HFFc6 (cell line): ENCODE measurements at regions not wholly inside any gene's neighbourhood (a gene's known extent, or its start where the extent isn't known, plus 50 kb on each side); places are given as distances from the start of the nearest gene placed in this dataset.

ENCODE experiments used
- DNase-seq: peaks from one replicate; pipeline ENCODE4 v3.0.0-alpha.2; 2018
- H3K27ac Mint-ChIP-seq: 2 replicates; pipeline ENCODE4 v1.8.0; 2020; ENCODE audit warnings: mild to moderate bottlenecking, mixed read lengths
- H3K27me3 Mint-ChIP-seq: 2 replicates; pipeline ENCODE4 v1.8.0; 2021; ENCODE audit warnings: mild to moderate bottlenecking, moderate library complexity, mixed read lengths; ENCODE audit not compliant: insufficient read depth
- H3K36me3 Mint-ChIP-seq: 2 replicates; pipeline ENCODE4 v1.8.0; 2021; ENCODE audit warnings: low read depth, mixed read lengths
- H3K4me1 Mint-ChIP-seq: 2 replicates; pipeline ENCODE4 v1.8.0; 2020; ENCODE audit warnings: low read depth, mixed read lengths
- H3K4me3 Mint-ChIP-seq: 2 replicates; pipeline ENCODE4 v1.8.0; 2020; ENCODE audit warnings: mild to moderate bottlenecking, moderate library complexity, mixed read lengths
- H3K9me3 Mint-ChIP-seq: 2 replicates; pipeline ENCODE4 v1.8.0; 2020; ENCODE audit warnings: mild to moderate bottlenecking, mixed read lengths
- TF ChIP-seq, protein P1 (sequence below): fragments of 200-600 bp; sonication (generic); IDR thresholded peaks from 2 replicates; pipeline ENCODE4 v1.5.0; 2021; ENCODE audit warnings: antibody characterized with exemption, mild to moderate bottlenecking

DNA sequence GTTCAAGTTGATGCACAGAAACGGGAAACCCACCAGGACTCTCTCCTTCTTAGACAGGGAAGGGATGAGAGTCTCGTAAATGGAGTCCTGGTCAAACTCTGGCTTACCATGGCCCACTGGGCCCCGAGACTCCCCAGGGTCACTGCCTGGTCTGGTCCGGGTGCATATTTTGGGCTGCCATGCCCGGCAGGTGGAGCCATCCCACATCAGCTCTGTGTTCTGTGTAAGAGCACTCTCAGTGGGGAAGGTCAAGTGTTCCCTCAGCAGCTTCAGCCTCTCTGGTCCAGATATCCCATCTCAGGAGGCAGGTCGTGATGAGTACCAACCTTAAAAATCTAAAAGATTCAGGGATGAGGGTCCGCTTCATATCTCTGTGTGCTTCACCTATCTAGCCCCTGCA lies 138.8 kb downstream of the EDN3 start:
- H3K9me3 Mint-ChIP-seq = peaks cover 35% of the 10 kb centered on the region; the same call in 1 of the 2 replicates
- H3K4me3 Mint-ChIP-seq = no peak overlapping the region
- H3K27me3 Mint-ChIP-seq = no peaks in the 10 kb centered on the region; the same call in none of the 2 replicates
- H3K36me3 Mint-ChIP-seq = no peaks in the 10 kb centered on the region
- no peak overlapping the region for H3K27ac Mint-ChIP-seq
- TF ChIP-seq, protein P1, sequence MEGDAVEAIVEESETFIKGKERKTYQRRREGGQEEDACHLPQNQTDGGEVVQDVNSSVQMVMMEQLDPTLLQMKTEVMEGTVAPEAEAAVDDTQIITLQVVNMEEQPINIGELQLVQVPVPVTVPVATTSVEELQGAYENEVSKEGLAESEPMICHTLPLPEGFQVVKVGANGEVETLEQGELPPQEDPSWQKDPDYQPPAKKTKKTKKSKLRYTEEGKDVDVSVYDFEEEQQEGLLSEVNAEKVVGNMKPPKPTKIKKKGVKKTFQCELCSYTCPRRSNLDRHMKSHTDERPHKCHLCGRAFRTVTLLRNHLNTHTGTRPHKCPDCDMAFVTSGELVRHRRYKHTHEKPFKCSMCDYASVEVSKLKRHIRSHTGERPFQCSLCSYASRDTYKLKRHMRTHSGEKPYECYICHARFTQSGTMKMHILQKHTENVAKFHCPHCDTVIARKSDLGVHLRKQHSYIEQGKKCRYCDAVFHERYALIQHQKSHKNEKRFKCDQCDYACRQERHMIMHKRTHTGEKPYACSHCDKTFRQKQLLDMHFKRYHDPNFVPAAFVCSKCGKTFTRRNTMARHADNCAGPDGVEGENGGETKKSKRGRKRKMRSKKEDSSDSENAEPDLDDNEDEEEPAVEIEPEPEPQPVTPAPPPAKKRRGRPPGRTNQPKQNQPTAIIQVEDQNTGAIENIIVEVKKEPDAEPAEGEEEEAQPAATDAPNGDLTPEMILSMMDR = no peak
- DNase-seq = no peak
- H3K4me1 Mint-ChIP-seq = no peaks in the 10 kb centered on the region

DNA sequence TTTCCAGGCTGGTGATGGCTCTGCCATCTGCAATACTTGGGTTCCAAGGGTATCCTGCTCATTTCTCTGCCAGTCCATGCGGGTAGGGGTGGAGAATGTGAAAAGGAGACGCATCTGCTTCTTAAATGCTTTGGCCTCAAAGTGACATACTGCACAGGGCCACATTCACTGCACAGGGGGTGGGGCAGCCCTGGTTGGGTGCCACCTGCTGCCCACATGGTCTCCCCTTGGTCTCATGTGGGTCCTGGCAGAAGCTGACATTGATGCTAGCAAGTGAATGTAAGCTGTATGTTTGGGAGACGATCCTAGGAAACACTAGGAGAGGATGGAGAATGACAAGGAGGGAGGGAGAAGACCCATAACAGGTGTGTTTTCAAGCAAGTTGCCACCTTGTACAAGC lies 140.9 kb downstream of the EDN3 start:
- Mint-ChIP-seq H3K27me3 (peaks cover 3% of the 10 kb centered on the region; the same call in 1 of the 2 replicates), H3K9me3 (peaks cover 48% of the 10 kb centered on the region), H3K36me3 (no peaks in the 10 kb centered on the region), H3K4me3 (no peak overlapping the region), H3K4me1 (no peaks in the 10 kb centered on the region), H3K27ac (no peak overlapping the region)
- TF ChIP-seq, protein P1 = no peak
- no peak for DNase-seq

DNA sequence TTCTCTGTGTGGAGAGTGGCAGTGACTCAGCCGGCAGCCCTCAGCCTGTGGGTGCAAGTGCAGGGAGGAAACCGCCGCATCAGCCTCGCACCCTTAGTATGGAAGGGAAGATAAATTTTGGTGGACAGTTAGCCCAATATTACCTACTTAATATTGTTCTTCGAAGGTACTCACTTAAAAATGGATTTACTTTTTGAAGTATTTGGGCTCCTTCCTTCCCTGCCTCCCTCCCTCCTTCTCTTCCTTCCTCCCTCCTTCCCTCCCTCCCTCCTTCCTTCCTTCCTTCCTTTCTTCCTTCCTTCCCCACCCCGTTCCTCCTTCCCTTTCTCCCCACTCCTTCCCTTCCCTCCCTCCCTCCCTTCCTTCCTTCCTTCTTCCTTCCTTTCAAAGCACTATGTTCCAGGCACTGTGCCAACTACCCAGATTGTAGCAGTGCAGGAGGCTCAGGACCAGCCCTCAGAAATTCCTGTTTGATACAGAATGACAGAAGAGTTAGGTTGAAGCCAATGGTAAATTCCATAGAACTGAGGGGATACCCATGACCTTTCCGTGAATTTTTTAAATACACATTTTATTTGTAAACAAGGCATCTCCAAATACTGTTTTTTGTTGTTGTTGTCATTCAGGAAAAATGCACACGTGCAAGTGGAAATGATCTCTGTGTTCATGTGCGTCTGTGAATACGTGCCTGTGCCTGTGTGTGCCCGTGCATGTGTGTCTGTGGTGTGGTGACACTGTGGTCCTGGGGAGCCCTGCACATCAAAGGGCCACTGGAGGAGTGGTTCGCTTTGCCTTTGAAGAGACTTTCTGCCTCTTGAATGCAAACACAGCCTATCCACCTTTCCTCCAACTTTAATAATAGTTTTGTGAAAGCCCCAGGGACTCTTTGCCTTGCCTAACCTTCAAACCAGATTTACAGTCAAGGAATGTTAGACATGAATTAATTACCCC lies 141.7 kb downstream of the EDN3 start:
- Mint-ChIP-seq H3K27ac (no peak overlapping the region), H3K4me3 (no peak overlapping the region), H3K36me3 (no peaks in the 10 kb centered on the region), H3K4me1 (no peaks in the 10 kb centered on the region), H3K27me3 (peaks cover 3% of the 10 kb centered on the region; the same call in 1 of the 2 replicates), H3K9me3 (peaks cover 51% of the 10 kb centered on the region)
- DNase-seq = no peak
- TF ChIP-seq, protein P1 = no peak

DNA sequence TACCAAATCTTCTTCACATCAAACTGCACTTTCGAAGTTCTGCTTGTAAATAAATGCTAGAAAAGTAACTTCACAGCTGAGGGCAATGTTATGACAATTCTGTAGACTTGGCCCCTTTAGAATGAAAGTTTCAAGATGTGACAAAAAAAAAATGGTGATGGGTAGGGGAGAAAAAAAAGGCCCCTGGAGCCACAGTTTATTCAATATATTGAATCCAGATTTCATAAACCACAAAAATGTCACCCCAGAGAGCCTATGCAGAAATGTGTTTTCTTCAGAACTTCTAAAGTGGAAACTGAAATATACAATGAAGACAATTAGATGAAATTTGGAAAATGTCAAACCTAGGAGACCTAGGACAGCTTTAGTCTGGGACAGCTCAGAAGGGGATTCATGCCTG lies 143.1 kb downstream of the EDN3 start:
- Mint-ChIP-seq H3K36me3 (no peaks in the 10 kb centered on the region; the same call in 1 of the 2 replicates), H3K27me3 (peaks cover 3% of the 10 kb centered on the region; the same call in 1 of the 2 replicates), H3K9me3 (peaks cover 53% of the 10 kb centered on the region), H3K27ac (no peak overlapping the region), H3K4me1 (no peaks in the 10 kb centered on the region), H3K4me3 (no peak overlapping the region)
- DNase-seq = no peak
- TF ChIP-seq, protein P1 = no peak

DNA sequence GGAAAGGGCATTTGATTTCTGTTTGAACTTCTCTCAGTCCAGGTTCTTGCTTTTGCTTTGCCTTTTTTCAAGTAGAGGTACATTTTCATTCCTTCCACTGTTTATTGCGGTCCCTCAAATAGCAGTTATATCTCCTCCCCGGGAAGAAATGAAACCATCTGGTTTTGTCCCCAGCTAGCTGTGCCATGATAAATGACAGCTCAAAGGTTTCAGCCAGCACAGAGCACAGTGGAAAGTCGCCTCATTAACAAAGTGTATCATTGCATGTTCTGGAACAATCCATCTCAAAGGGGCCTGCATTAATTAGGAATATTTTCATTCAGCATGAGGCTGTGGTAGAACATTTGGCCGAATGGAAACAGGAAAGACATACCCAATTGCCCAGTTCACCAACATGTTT lies 146.0 kb downstream of the EDN3 start:
- Mint-ChIP-seq H3K36me3 (no peaks in the 10 kb centered on the region; the same call in 1 of the 2 replicates), H3K27me3 (peaks cover 3% of the 10 kb centered on the region), H3K27ac (no peak overlapping the region), H3K4me3 (no peak overlapping the region), H3K9me3 (peaks cover 54% of the 10 kb centered on the region), H3K4me1 (no peaks in the 10 kb centered on the region)
- DNase-seq = no peak
- TF ChIP-seq, protein P1 = no peak
